Psoas muscle (tissue), 7 donors: ENCODE measurements at regions not wholly inside any gene's neighbourhood (a gene's known extent, or its start where the extent isn't known, plus 50 kb on each side); places are given as distances from the start of the nearest gene placed in this dataset.
"Not testable (repeated sequence)": the region's sequence is repeated elsewhere in the genome, so short reads cannot be mapped to it uniquely, and the experiment has no call there.

Source experiments
- ATAC-seq, 4 donors: fragments of 200-7000 bp; cut with Tn5 transposase; one replicate each; pipeline ENCODE4 v1.9.1; 2020; ENCODE audit warnings: moderate library complexity in 3 of 4, mild to moderate bottlenecking in 2 of 4
- DNase-seq, 2 donors: peaks; one replicate each; pipeline ENCODE4 v3.0.0-alpha.2; 2020
- H3K27ac ChIP-seq: fragments of 200-600 bp; one replicate; pipeline ENCODE4 v1.8.0; 2022
- H3K27me3 ChIP-seq, 3 donors: fragments of 200-600 bp in 1 of 3; one replicate each; pipeline versions ENCODE4 v1.6.1 to v1.8.0; 2013 to 2022; ENCODE audit warnings: low read length in 2 of 3, mild to moderate bottlenecking in 2 of 3, moderate library complexity in 1 of 3; ENCODE audit not compliant: insufficient read depth in 3 of 3
- H3K36me3 ChIP-seq, 2 donors: fragments of 200-600 bp in 1 of 2; one replicate each; pipeline versions ENCODE4 v1.6.1 to v1.8.0; 2013 to 2022; ENCODE audit warnings: low read depth in 1 of 2, mild to moderate bottlenecking in 1 of 2, moderate library complexity in 1 of 2; ENCODE audit not compliant: insufficient read depth in 1 of 2
- H3K4me1 ChIP-seq: fragments of 200-600 bp; one replicate; pipeline ENCODE4 v1.8.0; 2022
- H3K4me3 ChIP-seq: fragments of 200-600 bp; one replicate; pipeline ENCODE4 v1.8.0; 2022; ENCODE audit warnings: mild to moderate bottlenecking
- H3K9me3 ChIP-seq: fragments of 200-600 bp; one replicate; pipeline ENCODE4 v1.8.0; 2022
- WGBS, 3 donors: extraction: QIAGEN DNeasy Blood & Tissue Kit; methylation state at CpG; one replicate each; pipeline versions ENCODE4 v1.1.6 to v1.1.7; 2013; 5-methylcytosine and 5-hydroxymethylcytosine counted together
- intact Hi-C, 2 donors: fragments of 100-400 bp; cut with DNase I; formaldehyde crosslinking; loops; one replicate each; pipeline versions ENCODE4 v1.11.0 to v1.14.2; 2022
- TF ChIP-seq, protein P1 (sequence below): fragments of 200-600 bp; IDR thresholded peaks from one replicate; pipeline ENCODE4 v1.8.0; 2022; ENCODE audit warnings: antibody characterized with exemption
- donor health status: healthy with polysubstance abuse.
- donor health status: DM: no; HTN: no; CAD: no; lungs with moderate emphysema.
- donor health status: Bipolar disorder and iron deficiency.
- donor health status: healthy.
- donor health status: DM: yes; HTN: yes; CAD: no.
- donor health status: DM: no; HTN: no; CAD: no.
- donor health status: DM: yes; HTN: yes; CAD: no.

DNA sequence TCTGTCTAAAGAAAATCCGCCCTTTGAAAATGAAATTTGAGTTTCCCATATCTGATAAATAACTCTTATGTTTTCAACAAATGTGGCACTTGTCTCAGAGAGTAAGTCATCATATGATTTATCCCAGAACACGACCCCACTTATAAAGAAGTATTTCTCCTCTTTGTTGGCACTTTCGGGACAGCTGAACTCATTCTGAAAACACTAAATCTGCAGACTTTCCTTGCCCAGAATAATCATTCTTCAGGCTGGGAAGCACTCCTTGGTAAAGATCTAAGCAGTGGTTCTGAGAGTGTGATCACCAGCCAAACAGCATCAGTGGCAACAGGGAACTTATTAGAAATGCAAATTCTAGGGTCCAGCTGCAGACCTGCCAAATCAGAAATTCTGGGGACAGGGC is 532.2 kb upstream of the API5 start:
- no peaks in the 10 kb centered on the region for H3K9me3 ChIP-seq
- no peaks in the 10 kb centered on the region for H3K36me3 ChIP-seq
- 27 to 43% (median 41%) methylated on average over 3 of the region's 3 CpGs for WGBS, 3 donors
- no peak for DNase-seq
- H3K4me3 ChIP-seq, result no peak overlapping the region
- TF ChIP-seq, protein P1, sequence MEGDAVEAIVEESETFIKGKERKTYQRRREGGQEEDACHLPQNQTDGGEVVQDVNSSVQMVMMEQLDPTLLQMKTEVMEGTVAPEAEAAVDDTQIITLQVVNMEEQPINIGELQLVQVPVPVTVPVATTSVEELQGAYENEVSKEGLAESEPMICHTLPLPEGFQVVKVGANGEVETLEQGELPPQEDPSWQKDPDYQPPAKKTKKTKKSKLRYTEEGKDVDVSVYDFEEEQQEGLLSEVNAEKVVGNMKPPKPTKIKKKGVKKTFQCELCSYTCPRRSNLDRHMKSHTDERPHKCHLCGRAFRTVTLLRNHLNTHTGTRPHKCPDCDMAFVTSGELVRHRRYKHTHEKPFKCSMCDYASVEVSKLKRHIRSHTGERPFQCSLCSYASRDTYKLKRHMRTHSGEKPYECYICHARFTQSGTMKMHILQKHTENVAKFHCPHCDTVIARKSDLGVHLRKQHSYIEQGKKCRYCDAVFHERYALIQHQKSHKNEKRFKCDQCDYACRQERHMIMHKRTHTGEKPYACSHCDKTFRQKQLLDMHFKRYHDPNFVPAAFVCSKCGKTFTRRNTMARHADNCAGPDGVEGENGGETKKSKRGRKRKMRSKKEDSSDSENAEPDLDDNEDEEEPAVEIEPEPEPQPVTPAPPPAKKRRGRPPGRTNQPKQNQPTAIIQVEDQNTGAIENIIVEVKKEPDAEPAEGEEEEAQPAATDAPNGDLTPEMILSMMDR, result no peak
- intact Hi-C loops, result loop anchor here in 1 of 2 donors (10.0 kb wide), 2 partner anchors 145 to 345 kb away; no protein-coding TSS in a partner anchor
- no peak overlapping the region for H3K27ac ChIP-seq
- ATAC-seq, result no peak
- H3K27me3 ChIP-seq, result no peaks in the 10 kb centered on the region
- H3K4me1 ChIP-seq, result no peaks in the 10 kb centered on the region

DNA sequence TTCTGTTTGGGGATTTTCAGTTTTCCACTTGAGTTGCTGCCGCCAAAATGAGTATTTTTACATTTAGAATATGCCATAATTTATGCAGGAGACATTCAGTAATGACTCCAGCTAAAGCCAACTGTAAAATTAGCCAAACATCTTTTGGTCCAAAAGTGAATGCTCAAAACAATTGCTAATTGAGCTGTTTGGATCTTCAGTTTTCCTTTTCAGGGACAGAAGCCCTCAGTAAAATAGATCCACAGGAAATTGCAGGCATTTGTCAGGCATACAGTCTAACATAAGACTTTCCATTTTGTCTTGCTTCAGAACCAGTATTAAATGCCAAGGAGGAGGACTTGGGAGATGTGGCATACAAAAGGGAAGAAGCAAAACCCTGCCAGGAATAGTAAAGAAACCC is 524.8 kb upstream of the API5 start:
- Histone ChIP-seq H3K4me1 (no peaks in the 10 kb centered on the region), H3K27ac (no peak overlapping the region), H3K9me3 (no peaks in the 10 kb centered on the region), H3K4me3 (no peak overlapping the region), H3K27me3 (no peaks in the 10 kb centered on the region), H3K36me3 (no peaks in the 10 kb centered on the region)
- no peak for ATAC-seq
- DNase-seq, result no peak
- intact Hi-C loops, result no loop called here
- TF ChIP-seq, protein P1, result no peak
- 48 to 66% (median 53%) methylated on average over 1 of the region's 1 CpG for WGBS, 3 donors

DNA sequence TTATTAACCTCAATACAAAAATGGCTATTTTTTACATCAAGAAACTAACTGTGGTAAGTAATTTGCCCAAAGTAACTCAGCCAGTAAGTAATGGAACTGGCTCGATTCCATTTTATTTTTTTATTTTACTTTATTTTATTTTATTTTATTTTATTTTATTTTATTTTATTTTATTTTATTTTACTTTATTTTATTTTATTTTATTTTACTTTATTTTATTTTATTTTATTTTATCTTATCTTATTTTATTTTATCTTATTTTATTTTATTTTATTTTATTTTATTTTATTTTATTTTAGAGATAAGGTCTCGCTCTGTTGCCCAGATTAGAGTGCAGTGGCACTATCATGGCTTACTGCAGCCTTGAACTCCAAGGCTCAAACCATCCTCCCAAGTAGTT is 516.3 kb upstream of the API5 start:
- 93 to 97% (median 96%) methylated on average over 2 of the region's 2 CpGs for WGBS, 3 donors

DNA sequence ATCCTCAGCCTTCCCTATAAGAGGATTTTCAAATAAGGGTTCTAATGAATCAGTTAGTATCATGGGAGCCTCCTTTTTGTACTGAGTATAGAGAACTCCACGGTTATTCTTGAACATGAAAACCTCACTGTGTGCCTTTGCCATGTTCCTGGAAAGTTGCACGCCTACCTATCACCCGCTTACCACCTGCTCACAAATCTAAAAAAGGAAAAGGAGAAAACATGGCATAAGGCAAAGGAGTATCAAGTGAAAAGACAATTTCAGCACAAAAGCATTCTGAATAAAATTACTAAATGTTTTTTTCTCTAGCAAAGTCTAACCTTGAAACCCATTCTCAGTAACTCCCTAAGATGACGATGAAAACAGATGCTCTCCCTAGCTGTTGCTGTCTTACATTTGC is 511.8 kb upstream of the API5 start:
- TF ChIP-seq, protein P1, result no peak
- intact Hi-C loops, result no loop called here
- no peaks in the 10 kb centered on the region for H3K4me1 ChIP-seq
- H3K27ac ChIP-seq, result no peak overlapping the region
- ATAC-seq (no peak), DNase-seq (no peak)
- H3K9me3 ChIP-seq, result no peaks in the 10 kb centered on the region
- WGBS, 3 donors, result 86 to 88% (median 88%) methylated on average over 4 of the region's 4 CpGs
- H3K27me3 ChIP-seq, result no peaks in the 10 kb centered on the region
- no peaks in the 10 kb centered on the region for H3K36me3 ChIP-seq
- H3K4me3 ChIP-seq, result no peak overlapping the region

More for the DNA sequence above, 516.3 kb upstream of the API5 start:
- H3K9me3 ChIP-seq, H3K4me3 ChIP-seq, H3K27ac ChIP-seq, DNase-seq, ATAC-seq, intact Hi-C loops, H3K36me3 ChIP-seq, H3K4me1 ChIP-seq, H3K27me3 ChIP-seq: not testable (repeated sequence)

DNA sequence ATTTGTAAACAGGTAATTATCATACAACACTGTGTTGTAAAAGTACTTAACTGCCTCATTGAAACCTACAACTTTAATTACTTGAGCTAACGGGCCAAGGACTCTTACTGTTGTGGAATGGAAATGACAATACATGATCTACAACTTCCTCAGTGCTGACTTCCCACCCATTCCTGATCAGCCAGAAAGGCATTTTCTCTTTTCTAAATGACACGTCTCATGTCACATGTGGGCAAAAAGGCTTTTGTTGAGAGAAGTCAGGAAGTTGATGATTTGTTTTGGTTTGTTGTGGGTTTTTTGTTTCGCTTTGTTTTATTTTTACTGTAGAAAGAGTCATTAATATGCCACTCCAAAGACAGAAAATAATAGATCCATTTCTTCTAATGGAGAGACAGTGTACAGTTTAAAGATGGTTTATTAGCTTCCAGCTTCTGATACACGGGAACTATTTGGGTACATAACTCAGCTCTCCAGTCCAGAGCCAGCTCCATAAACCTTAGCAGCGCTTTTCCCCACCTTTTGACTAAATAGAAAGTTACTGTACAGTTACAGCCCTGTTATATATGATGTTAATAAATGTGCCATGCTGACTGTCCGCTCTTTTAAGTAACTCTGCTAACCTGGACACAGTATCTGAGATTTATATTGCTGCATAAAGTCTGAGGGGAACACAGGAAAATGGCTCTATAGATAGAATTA is 509.4 kb upstream of the API5 start:
- Histone ChIP-seq H3K4me1 (no peaks in the 10 kb centered on the region), H3K9me3 (no peaks in the 10 kb centered on the region), H3K36me3 (no peaks in the 10 kb centered on the region), H3K27ac (no peak overlapping the region), H3K27me3 (no peaks in the 10 kb centered on the region), H3K4me3 (no peak overlapping the region)
- intact Hi-C loops, result no loop called here
- WGBS, 3 donors, result 22 to 30% (median 28%) methylated on average over 6 of the region's 6 CpGs
- no peak for ATAC-seq
- TF ChIP-seq, protein P1, result no peak
- no peak for DNase-seq
